HepG2 (cell line): ENCODE measurements at regions not wholly inside any gene's neighbourhood (a gene's known extent, or its start where the extent isn't known, plus 50 kb on each side); places are given as distances from the start of the nearest gene placed in this dataset.

ENCODE experiments used
- CHD2 ChIP-seq: IDR thresholded peaks from 2 replicates; pipeline ENCODE4 v1.6.1; 2011; ENCODE audit warnings: low read depth, low read length, improper control_type of control experiment
- MAX ChIP-seq: IDR thresholded peaks from 2 replicates; pipeline ENCODE4 v1.6.1; 2012; ENCODE audit warnings: inconsistent platforms
- RNF2 ChIP-seq: fragments of 450-650 bp; conservative IDR thresholded peaks from 2 replicates; pipeline ENCODE4 v1.6.1; 2016; ENCODE audit warnings: low read depth
- TP53 ChIP-seq: sonication (generic); formaldehyde crosslinking; conservative IDR thresholded peaks from 2 replicates; pipeline ENCODE4 v1.4.0; 2020; ENCODE audit warnings: missing genetic modification reagents
- ZFAT ChIP-seq: sonication (generic); formaldehyde crosslinking; conservative IDR thresholded peaks from 2 replicates; pipeline ENCODE4 v1.8.1; 2023; ENCODE audit warnings: missing genetic modification reagents, inconsistent platforms
- ZNF451 ChIP-seq: sonication (generic); formaldehyde crosslinking; IDR thresholded peaks from 2 replicates; pipeline ENCODE4 v1.5.0; 2020; ENCODE audit warnings: mild to moderate bottlenecking, missing genetic modification reagents
- ZNF788 ChIP-seq: sonication (generic); formaldehyde crosslinking; IDR thresholded peaks from 2 replicates; pipeline ENCODE4 v1.5.0; 2020; ENCODE audit warnings: mild to moderate bottlenecking, missing genetic modification reagents, borderline replicate concordance
- ZNF83 ChIP-seq: sonication (generic); formaldehyde crosslinking; IDR thresholded peaks from 2 replicates; pipeline ENCODE4 v1.4.0; 2020; ENCODE audit warnings: missing genetic modification reagents, mild to moderate bottlenecking, borderline replicate concordance
- ZUFSP ChIP-seq: sonication (generic); formaldehyde crosslinking; IDR thresholded peaks from 2 replicates; pipeline ENCODE4 v1.9.0; 2021; ENCODE audit warnings: missing genetic modification reagents, mild to moderate bottlenecking, borderline replicate concordance
- TF ChIP-seq, protein P1 (sequence below): fragments of 450-650 bp; IDR thresholded peaks from 2 replicates; pipeline ENCODE4 v1.6.1; 2016
- TF ChIP-seq, protein P2 (sequence below): sonication (generic); formaldehyde crosslinking; IDR thresholded peaks from 2 replicates; pipeline ENCODE4 v1.5.0; 2020; ENCODE audit warnings: mild to moderate bottlenecking, missing genetic modification reagents, borderline replicate concordance
- TF ChIP-seq, protein P3 (sequence below): sonication (generic); formaldehyde crosslinking; IDR thresholded peaks from 2 replicates; pipeline ENCODE4 v1.4.0; 2020; ENCODE audit warnings: missing genetic modification reagents, mild to moderate bottlenecking, borderline replicate concordance

DNA sequence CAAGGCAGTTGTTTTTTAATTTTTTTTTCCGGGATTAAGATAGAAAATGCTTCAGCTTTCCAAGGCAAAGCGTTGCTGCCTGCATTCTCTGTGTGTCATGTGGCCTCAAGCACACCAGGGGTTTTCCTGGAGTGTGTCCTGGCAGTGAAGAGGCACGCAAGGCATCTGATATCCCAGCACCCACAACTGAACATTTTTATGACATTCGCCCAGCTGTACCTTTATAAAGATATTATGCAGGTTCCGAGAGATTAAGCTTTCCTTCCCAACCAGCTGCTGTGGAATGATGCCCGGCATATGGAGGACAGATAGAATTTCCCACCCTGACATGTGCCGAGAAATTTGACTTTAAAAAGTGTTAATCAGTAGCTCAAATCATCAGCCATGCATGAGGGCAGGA lies 205.6 kb downstream of the GADD45G start:
- TF ChIP-seq ZFAT (CRISPR knock-in tag) (no peak), RNF2 (no peak), CHD2 (no peak), ZUFSP (no peak), ZNF788 (CRISPR knock-in tag) (no peak), MAX (no peak), ZNF451 (CRISPR knock-in tag) (no peak), ZNF83 (no peak), TP53 (CRISPR knock-in tag) (no peak)
- TF ChIP-seq, protein P1, sequence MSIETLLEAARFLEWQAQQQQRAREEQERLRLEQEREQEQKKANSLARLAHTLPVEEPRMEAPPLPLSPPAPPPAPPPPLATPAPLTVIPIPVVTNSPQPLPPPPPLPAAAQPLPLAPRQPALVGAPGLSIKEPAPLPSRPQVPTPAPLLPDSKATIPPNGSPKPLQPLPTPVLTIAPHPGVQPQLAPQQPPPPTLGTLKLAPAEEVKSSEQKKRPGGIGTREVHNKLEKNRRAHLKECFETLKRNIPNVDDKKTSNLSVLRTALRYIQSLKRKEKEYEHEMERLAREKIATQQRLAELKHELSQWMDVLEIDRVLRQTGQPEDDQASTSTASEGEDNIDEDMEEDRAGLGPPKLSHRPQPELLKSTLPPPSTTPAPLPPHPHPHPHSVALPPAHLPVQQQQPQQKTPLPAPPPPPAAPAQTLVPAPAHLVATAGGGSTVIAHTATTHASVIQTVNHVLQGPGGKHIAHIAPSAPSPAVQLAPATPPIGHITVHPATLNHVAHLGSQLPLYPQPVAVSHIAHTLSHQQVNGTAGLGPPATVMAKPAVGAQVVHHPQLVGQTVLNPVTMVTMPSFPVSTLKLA, result no peak
- TF ChIP-seq, protein P2, sequence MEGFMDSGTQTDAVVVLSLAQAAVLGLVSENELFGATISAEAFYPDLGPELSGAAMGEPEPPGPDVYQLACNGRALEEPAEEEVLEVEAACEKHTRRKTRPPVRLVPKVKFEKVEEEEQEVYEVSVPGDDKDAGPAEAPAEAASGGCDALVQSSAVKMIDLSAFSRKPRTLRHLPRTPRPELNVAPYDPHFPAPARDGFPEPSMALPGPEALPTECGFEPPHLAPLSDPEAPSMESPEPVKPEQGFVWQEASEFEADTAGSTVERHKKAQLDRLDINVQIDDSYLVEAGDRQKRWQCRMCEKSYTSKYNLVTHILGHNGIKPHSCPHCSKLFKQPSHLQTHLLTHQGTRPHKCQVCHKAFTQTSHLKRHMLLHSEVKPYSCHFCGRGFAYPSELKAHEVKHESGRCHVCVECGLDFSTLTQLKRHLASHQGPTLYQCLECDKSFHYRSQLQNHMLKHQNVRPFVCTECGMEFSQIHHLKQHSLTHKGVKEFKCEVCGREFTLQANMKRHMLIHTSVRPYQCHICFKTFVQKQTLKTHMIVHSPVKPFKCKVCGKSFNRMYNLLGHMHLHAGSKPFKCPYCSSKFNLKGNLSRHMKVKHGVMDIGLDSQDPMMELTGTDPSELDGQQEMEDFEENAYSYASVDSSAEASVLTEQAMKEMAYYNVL, result no peak
- TF ChIP-seq, protein P3, sequence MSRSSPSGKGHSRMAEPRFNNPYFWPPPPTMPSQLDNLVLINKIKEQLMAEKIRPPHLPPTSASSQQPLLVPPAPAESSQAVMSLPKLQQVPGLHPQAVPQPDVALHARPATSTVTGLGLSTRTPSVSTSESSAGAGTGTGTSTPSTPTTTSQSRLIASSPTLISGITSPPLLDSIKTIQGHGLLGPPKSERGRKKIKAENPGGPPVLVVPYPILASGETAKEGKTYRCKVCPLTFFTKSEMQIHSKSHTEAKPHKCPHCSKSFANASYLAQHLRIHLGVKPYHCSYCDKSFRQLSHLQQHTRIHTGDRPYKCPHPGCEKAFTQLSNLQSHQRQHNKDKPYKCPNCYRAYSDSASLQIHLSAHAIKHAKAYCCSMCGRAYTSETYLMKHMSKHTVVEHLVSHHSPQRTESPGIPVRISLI, result no peak
